ENCODE measurements at regions not wholly inside any gene's neighbourhood (a gene's known extent, or its start where the extent isn't known, plus 50 kb on each side); places are given as distances from the start of the nearest gene placed in this dataset.

GRCh38 chr2:186052930-186053329 lies 314.3 kb downstream of the FSIP2 start:
- TF ChIP-seq CTCF (IDR thresholded peaks at IDR 0.05; ENCODE audit: borderline replicate concordance, insufficient read depth, low read depth, low read length), result no peak
- H3K4me3 ChIP-seq (ENCODE audit: low read depth, low read length), result no peak overlapping the region

GRCh38 chr2:186058614-186059013 lies 320.0 kb downstream of the FSIP2 start:
- H3K4me3 ChIP-seq (ENCODE audit: low read depth, low read length), result no peak overlapping the region
- TF ChIP-seq CTCF (IDR thresholded peaks at IDR 0.05; ENCODE audit: borderline replicate concordance, insufficient read depth, low read depth, low read length), result no peak

DNA sequence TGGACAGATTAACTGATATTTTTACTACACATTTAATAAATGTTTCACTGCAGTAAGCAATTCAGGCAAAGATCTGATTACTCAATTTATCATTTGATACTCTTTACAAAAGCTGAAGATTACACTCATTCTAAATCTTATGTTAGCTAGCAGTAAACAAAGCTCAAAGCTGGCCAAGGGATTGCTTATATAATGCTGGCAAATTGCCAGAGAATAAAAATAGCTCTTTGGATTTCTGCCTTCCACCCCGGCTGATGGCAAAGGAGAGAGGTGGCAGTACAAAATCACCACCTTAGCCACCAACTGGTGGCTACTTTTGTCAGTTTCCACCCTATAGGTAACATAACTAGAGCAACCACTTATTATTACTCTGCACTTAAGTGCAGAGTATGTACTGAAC lies 320.5 kb downstream of the FSIP2 start:
- no peak for TF ChIP-seq CTCF (IDR thresholded peaks at IDR 0.05; ENCODE audit: borderline replicate concordance, insufficient read depth, low read depth, low read length)
- H3K4me3 ChIP-seq (ENCODE audit: low read depth, low read length), result no peak overlapping the region

GRCh38 chr2:186060744-186061440 lies 322.3 kb downstream of the FSIP2 start:
- no peak for TF ChIP-seq CTCF (IDR thresholded peaks at IDR 0.05; ENCODE audit: borderline replicate concordance, insufficient read depth, low read depth, low read length)
- H3K4me3 ChIP-seq (ENCODE audit: low read depth, low read length), result no peak overlapping the region

DNA sequence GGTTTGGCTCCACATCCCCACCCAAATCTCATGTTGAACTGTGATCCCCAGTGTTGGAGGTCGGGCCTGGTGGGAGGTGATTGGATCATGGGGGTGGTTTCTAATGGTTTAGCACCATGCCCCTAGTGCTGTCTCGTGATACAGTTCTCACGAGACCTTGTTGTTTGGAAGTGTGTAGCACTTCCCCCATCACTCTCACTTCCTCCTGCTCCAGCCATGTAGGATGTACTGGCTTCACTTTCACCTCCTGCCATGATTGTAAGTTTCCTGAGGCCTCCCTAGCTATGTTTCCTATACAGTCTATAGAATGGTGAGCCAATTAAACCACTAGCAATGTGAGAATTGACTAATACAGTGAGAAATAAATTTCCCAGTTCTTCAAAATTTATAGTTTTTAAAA lies 325.9 kb downstream of the FSIP2 start:
- H3K4me3 ChIP-seq (ENCODE audit: low read depth, low read length), result no peak overlapping the region
- TF ChIP-seq CTCF (IDR thresholded peaks at IDR 0.05; ENCODE audit: borderline replicate concordance, insufficient read depth, low read depth, low read length), result no peak

DNA sequence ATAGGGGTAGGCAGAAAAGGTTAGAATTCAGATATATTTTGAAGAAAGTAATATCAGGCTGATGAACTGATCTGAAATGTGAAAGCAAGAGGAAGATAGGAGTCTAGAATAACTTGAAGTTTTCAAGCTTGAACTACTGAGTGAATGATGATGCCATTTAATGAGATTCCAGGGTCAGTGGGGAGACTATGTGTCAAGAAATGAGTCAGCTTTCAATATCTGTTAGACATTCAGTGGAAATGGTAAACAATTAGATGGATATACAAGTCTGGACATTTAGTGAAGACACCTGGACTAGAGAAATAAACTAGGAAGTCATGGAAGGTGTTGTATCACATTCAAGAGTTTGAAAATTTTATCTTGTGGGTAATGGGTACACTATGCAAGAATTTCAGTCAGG lies 326.9 kb downstream of the FSIP2 start:
- no peak overlapping the region for H3K4me3 ChIP-seq (ENCODE audit: low read depth, low read length)
- TF ChIP-seq CTCF (IDR thresholded peaks at IDR 0.05; ENCODE audit: borderline replicate concordance, insufficient read depth, low read depth, low read length), result no peak

GRCh38 chr2:186068139-186068801 lies 329.7 kb downstream of the FSIP2 start:
- no peak overlapping the region for H3K4me3 ChIP-seq (ENCODE audit: low read depth, low read length)
- no peak for TF ChIP-seq CTCF (IDR thresholded peaks at IDR 0.05; ENCODE audit: borderline replicate concordance, insufficient read depth, low read depth, low read length)
